ENCODE measurements at regions not wholly inside any gene's neighbourhood (a gene's known extent, or its start where the extent isn't known, plus 50 kb on each side); places are given as distances from the start of the nearest gene placed in this dataset.
"Not testable (repeated sequence)": the region's sequence is repeated elsewhere in the genome, so short reads cannot be mapped to it uniquely, and the experiment has no call there.

- no peak for DNase-seq (ENCODE audit: low spot score)
Measured at GRCh38 chr9:30310711-30311110, 2073.7 kb upstream of the ACO1 start.

DNA sequence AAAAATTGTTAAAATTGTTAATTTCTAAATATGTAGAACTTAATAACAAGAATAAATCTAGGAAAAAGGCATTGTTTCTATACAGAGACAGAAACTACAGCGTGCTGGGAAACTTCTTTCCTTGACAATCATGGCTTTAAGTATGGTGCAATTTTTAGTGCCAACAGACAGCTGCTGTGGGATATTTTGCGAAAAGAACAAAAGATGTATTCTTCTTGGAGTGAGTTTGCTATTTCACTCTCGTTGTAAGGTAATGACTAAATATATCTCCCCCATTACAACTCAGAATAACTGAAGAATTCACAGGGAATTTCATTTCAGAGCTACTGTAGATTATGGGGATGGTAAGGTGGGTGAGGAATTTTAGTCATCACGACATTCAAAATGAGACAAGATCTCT lies 2055.0 kb upstream of the ACO1 start:
- no peak for DNase-seq (ENCODE audit: low spot score)

DNA sequence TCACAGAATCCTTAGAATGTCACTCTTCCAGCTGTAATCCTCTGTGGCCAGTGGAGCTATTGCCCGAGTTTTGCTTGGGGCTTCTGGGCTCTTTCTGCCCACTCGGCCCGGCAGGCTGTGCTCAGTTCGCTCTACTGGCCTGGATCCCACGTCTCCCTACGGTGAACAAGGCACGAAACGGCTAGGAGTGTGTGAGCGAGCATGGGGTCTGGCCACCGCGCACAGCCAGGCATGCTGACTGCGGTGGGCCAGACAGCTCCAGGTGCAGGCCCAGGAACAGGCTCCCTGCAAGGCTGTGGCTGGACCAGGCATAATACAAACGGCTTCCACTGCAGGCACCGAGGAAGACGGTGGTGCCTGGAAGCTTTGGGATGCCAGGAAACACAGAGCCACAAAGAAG lies 2035.5 kb upstream of the ACO1 start:
- DNase-seq (ENCODE audit: low spot score), result no peak

- DNase-seq (ENCODE audit: low spot score), result no peak
Measured at GRCh38 chr9:30349526-30350513, 2034.6 kb upstream of the ACO1 start.

DNA sequence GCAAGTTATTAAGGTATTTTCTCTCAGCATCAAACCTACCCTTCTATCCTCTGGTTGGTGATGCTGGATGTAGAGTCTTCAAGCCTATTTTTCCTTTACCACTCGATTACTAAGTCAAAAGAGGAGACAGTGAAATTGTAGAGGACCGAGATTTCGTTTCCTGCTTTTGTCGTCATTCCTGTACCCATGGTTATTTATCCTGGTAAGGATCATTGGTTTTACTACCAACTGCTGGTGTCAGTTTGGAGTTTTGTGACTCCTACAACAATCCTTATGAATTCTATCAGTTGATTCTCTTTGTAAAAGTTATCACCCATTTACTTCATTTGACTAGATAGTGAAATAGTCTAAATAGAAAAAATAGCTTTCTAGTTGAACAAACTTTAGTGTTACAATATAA lies 2028.2 kb upstream of the ACO1 start:
- no peak for DNase-seq (ENCODE audit: low spot score)

DNA sequence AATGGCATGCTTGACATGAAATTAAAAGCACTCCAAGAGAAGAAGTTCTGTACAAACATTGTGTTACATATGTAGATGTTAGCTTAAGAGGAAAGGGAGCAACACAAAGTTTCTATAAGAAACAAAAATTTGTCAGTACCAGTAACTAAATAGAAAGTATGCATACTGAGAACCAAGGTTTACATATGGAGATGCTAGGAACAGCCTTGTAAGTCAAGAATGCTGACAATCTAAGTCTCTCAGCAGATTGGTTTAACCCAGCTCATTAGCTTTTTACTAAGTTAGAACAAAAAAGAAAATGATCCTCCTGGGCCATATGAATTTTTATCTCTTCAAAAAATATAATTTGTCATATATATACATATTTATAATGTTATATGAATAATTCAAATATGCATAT lies 2022.1 kb upstream of the ACO1 start:
- DNase-seq (ENCODE audit: low spot score), result no peak

DNA sequence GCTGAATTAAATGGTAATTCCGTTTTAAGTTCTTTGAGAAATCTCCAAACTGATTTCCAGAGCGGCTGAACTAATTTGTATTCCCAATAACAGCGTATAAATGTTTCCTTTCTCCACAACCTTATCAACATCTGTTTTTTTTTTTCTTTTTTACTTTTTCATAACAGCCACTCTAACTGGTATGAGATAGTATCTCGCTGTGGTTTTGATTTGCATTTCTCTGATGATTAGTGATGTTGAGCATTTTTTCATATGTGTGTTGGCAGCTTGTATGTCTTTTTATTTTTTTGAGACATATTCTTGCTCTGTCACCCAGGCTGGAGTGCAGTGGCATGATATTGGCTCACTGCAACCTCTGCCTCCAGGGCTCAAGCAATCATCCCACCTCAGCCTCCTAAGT lies 2018.3 kb upstream of the ACO1 start:
- not testable (repeated sequence) for DNase-seq (ENCODE audit: low spot score)

DNA sequence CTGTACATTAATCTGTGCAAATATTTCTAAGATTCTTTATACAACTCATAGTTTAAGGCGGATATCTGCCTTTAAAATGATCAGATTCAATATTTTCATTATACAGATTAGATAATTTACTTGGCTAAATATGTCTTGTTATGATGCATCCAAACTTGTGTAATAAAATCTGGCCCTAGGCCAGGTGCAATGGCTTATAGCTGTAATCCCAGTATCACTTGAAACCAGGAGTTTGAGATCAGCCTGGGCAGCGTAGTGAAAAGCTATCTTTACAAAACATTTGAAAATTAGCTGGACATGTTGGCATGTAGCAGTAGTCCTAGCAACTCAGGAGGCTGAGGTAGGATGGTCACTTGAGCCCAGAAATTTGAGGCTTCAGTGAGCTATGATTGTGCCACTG lies 2002.2 kb upstream of the ACO1 start:
- DNase-seq (ENCODE audit: low spot score), result no peak

DNA sequence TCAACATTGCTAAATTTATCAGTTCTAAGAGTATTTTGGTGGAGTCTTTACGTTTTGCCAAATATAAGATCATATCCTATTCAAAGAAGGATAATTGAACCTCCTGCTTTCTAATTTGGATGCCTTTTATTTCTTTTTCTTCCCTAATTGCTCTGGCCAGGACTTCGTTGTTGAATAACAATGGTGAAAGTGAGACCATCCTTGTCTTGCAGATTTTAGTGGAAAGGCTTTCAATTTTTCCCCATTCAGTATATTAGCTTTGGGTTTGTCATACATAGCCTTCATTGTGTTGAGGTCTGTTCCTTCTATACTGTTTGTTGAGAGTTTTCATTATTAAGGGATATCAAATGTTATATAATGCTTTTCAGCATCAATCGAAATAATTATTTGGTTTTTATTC lies 1974.2 kb upstream of the ACO1 start:
- DNase-seq (ENCODE audit: low spot score), result no peak

- no peak for DNase-seq (ENCODE audit: low spot score)
Measured at GRCh38 chr9:30411571-30411970, 1972.9 kb upstream of the ACO1 start.

- no peak for DNase-seq (ENCODE audit: low spot score)
Measured at GRCh38 chr9:30459156-30459555, 1925.3 kb upstream of the ACO1 start.

GRCh38 chr9:30476826-30477225 lies 1907.6 kb upstream of the ACO1 start:
- no peak for DNase-seq (ENCODE audit: low spot score)

DNA sequence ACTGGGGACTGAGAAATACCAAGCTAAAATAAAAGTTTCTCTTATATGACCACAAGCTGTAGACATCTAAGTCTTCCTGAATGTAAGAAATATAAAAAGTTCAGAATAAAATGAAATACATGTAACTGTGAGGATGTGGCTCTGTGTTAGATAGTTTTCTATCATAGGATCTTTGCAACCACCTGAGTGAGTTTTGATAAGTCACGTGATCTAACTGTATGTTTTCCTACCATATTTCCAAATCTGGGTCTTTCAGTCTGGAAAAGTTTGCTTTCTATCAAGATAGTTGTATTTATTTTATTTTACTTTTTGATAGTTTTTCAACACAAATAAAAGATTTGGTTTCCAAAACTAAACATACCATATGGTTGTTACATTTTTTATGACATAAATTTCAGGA lies 1905.8 kb upstream of the ACO1 start:
- no peak for DNase-seq (ENCODE audit: low spot score)

DNA sequence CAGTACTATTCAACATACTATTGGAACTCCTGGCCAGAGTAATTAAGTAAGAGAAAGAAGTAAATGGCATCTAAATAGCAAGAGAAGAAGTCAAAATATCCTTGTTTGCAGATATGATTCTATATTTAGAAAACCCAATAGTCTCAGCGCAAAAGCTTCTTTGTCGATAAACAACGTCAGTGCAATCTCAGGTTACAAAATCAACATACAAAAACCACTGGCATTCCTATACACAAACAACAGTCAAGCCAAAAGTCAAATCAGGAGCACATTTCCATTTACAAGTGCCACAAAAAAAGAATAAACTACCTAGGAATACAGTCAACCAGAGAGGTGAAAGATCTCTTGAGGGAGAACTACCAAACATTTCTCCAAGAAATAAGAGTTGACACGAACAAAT lies 1901.9 kb upstream of the ACO1 start:
- no peak for DNase-seq (ENCODE audit: low spot score)

- no peak for DNase-seq (ENCODE audit: low spot score)
Measured at GRCh38 chr9:30484690-30485089, 1899.8 kb upstream of the ACO1 start.

DNA sequence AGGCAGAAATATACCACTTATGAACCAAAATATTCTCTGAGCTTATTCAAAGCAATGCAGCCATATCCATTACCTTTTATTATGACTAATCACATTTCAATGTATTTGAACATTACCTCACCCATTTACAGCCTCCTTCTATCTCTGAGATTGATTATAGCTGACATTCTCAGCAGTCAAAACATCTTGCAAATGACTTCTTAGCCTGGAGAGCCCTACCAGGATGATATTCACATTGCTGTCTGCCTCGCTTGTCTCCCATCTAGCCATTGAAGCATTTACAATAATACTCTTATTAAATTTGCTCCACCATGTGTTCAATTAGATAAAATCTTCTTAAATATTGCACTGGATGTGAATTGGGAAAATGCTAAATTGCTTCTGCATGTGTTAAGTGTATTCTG lies 1879.9 kb upstream of the ACO1 start:
- no peak for DNase-seq (ENCODE audit: low spot score)

- DNase-seq (ENCODE audit: low spot score), result no peak
Measured at GRCh38 chr9:30505311-30505710, 1879.1 kb upstream of the ACO1 start.

GRCh38 chr9:30506749-30507148 lies 1877.7 kb upstream of the ACO1 start:
- no peak for DNase-seq (ENCODE audit: low spot score)

DNA sequence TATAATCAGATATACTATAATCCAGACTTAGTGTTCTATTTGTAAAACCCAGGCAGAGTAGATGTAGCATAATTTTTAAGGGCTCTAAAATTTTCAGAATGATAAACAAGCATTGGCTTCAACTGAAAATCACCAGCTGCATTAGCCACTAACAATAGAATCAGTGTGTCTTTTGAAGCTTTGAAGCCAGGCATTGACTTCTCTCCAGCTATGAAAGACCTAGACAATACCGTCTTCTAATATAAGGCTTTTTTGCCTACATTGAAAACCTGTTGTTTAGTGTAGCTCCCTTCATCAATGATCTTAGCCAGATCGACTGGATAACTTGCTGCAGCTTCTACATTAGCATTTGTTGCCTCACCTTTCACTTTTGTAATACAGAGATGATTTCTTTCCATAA lies 1877.3 kb upstream of the ACO1 start:
- DNase-seq (ENCODE audit: low spot score), result no peak

DNA sequence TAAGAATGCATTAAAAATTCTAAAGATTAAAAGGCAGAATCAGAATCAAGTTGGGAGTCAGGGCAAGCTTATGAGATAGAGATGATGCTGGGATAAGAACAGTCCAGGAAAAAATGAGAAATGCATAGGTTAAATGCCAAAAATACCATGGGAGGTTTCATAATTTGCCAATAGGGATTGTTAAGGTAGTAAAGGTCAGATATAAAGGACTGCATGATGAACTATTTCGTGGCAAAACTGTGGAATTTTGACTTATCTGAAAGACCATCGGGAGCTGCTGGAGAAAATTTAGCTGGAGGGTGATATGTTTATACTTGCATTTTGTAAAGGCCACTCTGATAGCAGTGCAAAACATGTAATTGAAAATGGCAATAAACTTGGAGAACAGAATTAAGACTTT lies 1872.8 kb upstream of the ACO1 start:
- no peak for DNase-seq (ENCODE audit: low spot score)

- DNase-seq (ENCODE audit: low spot score), result no peak
Measured at GRCh38 chr9:30519166-30519565, 1865.3 kb upstream of the ACO1 start.

- no peak for DNase-seq (ENCODE audit: low spot score)
Measured at GRCh38 chr9:30519756-30520155, 1864.7 kb upstream of the ACO1 start.

DNA sequence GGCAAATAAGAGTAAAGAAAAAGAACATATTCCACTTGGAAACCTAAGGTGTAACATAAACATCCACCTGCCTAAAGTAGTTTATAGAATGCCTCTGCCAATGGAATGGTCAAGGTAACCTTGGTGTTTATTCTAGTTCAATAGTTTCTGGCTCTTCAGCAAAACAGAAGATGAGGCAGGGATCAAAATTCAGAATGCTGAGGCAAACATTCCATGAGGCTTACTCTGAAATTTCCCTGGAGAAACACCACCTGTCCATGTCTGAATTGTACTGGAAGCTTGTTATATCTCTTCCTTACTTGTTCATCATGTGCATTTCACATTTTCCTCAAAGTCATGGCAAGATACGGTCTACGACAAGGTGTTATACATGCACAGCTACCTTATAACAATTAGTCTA lies 1862.4 kb upstream of the ACO1 start:
- DNase-seq (ENCODE audit: low spot score), result no peak

- DNase-seq (ENCODE audit: low spot score), result no peak
Measured at GRCh38 chr9:30522486-30522885, 1862.0 kb upstream of the ACO1 start.

Measured in HuH-7.5 (cell line).